HG03060 (cell line): ENCODE measurements at regions not wholly inside any gene's neighbourhood (a gene's known extent, or its start where the extent isn't known, plus 50 kb on each side); places are given as distances from the start of the nearest gene placed in this dataset.

Experiments used
- ATAC-seq: cut with Tn5 transposase; IDR thresholded peaks from one replicate; pipeline ENCODE4 v1.9.1; 2021; ENCODE audit warnings: low read depth, moderate number of reproducible peaks; ENCODE audit not compliant: unreplicated experiment

DNA sequence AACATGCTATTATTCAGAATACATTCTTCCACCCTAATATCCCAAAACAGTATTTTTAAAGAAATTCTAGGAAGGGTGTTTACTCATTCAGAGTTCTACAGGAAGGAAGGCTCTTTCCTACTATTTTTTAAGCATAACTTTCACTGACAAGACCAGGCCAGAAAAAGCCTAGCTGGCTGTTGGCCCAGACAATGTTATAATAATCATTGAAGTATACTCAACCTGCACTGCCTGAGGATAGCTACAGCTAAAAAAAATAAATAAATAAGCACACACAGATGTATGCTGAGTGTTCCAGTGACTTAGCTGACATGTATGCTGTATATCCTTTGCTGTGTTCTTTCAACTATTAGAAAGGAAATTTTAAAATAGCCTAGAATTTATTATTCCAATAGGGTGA is 145.8 kb upstream of the SPRY1 start:
- no peak for ATAC-seq

DNA sequence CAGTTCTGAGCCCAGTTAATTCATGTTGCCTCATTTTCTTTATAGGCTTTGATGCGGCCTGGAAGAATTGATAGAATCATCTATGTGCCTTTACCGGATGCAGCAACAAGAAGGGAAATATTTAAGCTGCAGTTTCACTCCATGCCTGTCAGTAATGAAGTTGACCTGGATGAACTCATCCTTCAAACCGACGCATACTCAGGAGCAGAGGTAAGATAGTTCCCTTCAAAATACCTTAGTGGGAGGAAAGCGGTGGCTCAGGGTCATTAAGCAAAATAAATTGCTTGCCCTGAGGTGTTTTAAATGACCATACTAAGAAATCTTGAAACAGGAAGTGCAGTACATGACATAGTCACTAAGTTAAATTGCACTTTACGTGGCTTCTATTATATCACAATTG is 140.6 kb upstream of the SPRY1 start:
- ATAC-seq = no peak

DNA sequence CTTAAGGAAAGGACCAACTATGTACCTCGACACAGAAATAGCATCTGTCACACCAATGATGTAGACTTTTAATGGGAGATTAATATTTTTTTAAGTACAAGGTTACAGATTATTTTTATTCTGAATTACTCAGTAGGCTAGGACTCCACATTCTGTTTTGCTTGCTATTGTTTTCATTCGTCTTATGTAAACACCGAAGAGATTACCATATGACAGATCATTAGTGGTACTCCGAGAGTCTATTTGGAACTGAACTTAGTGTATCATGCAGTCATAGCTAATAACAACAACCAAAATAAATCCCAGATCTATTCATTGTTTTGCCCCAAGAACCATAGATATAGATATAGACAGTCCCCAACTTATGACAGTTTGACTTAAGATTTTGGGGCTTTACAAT is 139.7 kb upstream of the SPRY1 start:
- no peak for ATAC-seq

DNA sequence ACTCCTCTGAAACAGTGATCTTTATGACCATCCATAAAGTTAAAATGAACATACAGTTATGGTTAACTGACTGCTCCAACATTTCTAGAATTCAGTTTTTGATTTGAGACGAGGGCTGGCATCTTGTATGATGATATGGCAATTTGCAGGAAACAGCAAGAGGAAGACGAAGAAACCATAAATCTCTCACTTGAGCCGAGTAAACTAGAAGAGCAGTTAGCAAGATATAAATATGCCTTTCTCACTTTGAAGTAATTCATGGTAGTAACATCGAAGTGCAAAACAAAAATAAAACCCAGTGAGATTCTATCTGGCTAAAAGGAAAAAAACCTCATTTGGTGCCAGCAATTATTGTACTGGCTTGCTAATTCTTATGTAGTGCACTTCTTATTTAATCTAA is 139.0 kb upstream of the SPRY1 start:
- no peak for ATAC-seq

DNA sequence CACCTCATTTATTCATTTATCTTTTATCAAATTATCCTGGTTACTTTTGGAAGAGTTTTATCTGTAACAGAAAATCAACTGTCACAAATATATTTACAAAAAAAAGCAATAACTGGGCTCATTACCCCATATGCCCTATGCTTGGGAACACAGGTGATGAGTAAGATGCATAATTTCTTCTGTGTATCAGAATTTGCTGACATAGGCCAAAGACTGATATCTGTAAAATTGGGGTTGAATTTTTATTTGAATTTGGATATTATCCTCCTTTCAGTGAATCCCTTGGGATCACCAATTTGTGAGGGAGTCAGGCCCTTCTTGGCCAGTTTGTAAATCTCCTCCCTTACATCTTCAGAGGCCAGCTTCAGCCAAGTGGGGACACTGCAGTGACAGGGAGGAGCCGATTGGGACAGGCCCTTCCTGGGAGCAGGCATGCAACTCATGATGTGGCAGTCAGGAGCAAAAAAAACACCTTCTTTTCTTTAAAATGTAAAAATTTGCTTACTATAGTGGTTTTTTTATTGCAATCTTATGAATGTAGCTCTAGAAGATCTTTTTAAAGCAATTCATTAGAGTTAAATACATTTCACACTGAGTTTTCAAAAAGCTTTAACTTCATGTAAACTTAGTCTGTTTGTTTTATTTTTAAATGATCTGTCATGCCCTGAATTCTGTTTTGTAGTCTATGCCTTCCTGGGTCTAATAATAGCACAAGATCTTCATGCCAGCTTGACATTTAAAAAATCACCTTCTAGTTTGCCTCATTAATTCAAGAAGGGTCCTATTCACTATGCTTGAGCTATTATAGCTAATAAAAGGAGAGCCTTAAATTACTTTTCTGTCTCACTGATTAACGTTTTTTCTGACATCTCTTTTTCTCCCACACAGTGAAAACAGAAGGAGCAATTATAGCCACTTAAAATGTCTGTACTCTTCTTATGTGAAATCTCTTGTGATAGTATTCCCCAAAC is 136.6 kb upstream of the SPRY1 start:
- ATAC-seq = no peak

DNA sequence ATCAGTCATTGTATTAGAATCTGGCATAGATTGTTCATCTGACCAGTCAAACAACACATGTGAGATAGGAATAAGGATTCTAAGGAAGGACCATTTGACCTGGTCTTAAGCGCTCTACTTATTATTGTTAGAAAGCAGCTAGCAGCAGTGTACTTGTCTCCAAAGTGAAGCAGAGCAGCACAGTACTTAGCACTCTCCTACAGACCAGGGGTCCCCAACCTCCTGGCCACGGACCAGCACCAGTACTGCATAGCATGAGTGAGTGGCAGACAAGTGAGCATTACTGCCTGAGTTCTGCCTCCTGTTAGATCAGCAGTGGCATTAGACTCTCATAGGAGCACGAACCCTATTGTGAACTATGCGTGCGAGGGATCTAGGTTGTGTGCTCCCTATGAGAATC is 135.9 kb upstream of the SPRY1 start:
- ATAC-seq = no peak

DNA sequence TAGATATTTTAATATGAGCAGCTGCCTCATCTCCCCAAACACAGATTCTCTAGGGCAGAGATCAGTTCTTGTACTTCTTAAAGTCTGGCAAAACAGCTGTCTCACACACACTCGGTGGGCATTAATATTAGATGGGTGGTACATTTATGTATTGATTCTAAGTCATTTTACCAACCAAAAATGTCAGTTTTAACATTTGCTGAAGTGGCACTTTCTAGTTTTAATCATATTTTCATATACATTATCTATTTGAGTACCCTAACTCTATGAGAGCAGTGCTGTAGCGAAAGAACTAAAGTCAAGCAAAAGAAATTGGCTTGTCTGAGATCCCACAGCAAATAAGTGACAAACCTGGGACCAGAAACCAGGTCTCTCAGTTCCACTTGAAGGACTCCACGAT is 134.5 kb upstream of the SPRY1 start:
- no peak for ATAC-seq

DNA sequence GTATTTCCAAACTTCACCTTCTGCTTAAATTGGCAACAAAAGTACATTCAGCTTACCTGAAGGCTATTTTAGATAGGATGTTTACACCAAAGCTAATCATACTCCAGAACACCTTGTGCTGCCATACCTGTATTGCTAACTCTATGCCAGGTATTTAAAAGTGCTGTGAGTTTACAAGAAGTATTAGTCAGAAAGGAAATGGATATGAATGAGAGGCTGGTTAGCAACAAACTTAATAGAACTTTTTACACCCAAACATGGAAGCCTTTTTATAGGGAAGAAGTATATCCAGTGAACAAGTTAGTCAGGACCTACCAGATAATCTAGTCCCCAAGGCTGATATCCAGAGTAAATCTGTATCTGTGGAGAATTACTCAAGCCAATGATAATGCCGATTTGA is 131.2 kb upstream of the SPRY1 start:
- ATAC-seq = no peak

DNA sequence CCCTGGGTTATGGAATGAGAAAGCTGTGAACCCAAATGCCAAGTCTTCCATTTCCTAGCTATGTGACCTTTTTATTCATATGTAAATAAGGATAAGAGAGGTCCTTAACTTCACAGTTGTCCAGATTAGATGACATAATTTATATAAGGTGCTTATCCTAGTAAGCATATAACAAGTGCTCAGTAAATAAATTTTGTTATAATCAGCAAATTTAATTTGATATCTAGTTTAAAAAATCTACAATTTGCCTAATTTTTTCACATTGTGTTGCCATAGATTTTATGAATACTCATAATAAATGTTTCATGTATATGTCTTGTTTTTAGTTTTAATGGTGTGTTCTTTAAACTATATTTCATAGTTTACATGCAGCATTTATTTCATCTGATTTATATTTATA is 130.4 kb upstream of the SPRY1 start:
- ATAC-seq = no peak

DNA sequence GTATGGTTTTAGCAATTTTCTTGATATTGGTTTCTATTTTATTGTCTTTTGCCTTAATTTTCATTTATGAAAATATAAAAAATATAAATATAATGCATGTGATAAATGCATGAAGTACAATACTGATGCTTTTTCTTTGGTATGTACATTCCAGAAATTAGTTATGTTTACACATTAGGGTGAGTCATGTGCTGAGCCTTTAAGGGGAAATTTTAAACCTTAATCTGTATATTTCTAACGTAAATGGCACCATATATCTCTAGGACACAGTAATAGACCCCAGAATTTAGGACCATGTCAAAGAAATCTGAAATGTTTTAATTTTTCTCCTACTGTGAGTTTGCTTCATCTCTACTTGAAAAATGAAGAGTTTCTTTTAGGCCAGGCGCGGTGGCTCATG is 117.8 kb upstream of the SPRY1 start:
- ATAC-seq = no peak

DNA sequence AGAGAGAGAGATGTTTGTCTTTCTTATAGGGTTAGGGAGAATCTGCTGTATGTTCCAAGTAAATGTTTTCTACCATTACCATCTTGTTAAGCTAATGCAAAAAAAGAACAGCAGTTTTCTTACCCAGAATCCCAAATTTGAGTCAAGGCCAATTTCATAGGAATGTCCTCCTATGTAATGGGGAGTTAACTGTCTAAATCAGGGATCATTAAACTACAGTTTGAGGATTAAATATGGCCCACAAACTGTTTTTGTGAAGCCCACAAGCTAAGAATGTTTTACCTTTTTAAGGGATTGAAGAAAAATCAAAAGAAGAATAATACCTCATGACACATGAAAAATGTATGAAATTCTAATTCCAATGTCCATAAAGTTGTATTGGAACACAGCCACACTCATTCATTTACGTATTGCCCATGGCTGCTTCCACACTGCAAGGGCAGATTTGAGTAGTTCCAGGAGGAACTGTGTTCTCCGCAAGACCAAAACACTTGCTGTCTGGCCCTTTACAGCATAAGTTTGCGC is 113.2 kb upstream of the SPRY1 start:
- no peak for ATAC-seq

DNA sequence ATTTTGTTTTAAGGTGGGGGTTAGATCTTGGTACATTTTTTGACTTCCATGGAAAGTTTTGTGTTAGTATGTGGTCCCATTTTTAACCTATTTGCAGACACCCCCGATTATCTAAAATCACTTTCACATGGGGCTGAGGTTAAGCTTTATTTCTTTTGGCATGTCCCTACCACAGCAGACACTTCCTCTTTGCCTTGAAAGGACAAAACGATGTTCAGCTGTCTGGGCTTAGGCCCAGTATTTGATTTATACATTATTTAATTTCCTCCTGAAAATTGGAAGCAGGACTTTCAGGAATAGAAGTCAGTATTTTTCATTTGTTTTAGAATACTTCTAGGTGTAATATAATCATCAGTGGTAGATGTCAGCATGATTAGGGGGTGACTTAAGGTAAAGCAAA is 112.4 kb upstream of the SPRY1 start:
- ATAC-seq = no peak

DNA sequence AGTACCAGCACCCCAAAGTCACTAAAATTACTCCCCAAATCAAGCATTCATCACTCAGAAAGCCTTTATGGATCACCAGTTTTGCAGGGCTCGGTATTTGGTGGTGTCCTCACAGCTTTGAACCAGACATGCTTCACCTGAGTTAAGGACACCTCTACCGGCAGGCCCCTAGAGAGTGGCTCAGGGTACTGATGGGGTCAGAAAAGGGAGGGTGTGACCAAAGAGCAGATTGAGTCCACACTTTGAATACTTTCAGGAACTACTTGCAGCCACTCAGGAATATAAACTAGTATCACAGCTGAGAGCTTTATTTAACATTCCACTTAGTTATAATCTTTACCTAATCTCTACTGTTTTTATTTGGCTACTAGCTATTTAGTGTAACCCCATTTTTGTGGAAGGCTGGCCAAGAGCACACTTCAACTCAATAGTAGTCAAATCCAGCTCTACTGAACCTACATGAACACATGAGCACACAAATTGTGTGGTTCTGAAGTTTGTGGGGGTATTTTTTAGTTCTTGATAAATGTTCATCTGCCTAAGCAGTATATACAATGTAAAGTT is 109.6 kb upstream of the SPRY1 start:
- ATAC-seq = no peak

DNA sequence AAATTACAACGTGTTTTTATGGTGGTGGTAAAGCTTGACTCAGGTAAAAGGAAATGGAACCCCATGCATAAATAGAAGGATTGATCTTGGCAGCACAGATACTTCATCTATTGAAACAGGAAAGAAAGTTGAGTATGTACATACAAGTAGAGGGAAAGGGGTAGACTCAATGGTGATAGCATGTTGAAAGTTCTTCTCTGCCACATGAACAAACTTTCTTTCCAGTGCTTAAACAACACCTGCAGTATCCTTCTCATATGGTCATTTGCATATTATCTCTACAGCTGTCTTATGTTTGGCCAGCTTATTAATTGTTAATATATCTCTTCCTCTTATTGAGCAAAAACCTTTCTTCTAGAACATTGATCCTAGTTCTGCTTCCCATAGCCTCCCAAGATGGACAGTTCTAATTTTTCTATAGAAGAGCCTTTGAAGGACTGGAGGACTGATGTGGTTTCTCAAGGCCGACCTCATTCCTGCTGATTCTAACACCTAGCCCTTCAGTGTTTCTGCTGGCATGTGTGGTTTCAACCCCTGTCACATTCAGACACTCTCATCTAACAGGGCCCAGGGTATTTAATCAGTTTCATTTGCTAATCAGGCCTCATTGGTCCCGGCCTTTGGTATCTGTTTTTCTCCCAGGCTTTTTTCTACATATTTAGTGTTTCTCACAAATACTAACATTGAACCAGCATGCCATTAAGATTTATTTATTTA is 108.1 kb upstream of the SPRY1 start:
- no peak for ATAC-seq

DNA sequence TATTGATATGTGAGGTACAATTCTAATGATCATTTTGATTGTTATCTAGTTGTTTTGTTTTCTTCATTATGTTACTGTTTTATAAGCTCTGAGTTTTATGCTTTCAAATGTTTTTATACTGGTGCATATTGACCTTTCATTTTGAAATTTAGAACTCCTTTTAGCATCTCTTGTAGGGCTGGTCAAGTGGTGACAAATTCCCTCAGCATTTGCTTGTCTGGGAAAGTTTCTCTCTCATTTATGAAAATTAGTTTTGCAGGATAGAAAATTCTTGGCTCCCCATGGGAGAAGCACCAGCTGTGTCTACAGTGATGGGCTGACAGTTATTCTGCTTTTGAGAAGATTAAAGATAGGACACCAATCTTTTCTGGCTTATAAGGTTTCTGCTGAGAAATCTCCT is 105.3 kb upstream of the SPRY1 start:
- ATAC-seq = no peak

DNA sequence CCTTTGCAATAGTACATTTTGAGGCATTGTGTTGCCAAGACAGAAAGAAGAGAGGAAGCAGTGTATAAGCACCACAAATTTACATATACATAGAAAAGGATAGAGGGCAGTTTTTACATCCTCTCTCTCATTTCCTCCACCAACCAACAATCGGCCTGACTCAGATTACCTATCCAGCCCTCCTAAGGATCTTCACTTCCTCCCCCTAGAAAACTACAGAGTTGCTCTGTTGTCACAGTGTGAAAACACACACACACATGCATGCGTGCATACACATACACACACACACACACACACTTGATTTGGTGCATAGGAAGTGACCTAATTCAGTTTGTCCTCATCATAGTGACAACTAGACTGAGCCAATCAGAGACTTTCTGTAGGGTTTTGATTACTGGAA is 98.8 kb upstream of the SPRY1 start:
- ATAC-seq = no peak

DNA sequence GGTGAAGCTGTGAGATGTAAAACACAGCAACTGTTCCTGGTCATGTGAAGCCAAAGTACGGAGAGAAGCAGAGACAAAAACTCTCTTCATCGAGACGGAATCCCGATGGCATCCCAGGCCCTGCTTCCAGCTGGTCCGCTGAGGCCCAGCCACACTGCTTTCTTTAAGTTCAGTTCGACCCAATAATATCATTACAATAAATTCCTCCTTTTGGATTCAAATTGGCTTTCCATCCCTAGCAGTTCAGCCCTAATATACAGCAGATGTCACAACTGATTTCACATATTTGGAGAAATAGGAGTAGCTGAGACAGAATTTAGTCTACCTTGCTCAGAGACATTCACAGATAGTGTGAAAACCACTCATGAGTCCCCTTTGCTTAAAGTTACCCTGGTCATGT is 98.3 kb upstream of the SPRY1 start:
- ATAC-seq = no peak

DNA sequence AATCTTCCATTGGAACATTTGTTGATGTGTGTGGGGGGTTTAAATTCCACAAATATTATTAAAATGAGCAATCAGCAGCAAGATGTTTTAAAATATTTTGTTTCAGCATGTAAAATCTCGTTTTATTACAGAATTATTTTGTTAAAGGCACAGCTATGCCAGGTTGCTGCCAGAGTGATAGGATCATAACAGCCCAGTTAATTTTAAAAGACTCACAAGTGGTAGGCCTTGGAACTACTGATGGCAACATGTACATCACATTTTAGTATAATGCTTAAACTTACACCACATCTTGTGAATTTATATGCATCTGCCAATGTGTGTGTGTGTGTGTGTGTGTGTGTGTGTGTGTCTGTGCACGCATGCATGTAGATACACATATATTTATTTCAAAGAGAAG is 97.8 kb upstream of the SPRY1 start:
- no peak for ATAC-seq

DNA sequence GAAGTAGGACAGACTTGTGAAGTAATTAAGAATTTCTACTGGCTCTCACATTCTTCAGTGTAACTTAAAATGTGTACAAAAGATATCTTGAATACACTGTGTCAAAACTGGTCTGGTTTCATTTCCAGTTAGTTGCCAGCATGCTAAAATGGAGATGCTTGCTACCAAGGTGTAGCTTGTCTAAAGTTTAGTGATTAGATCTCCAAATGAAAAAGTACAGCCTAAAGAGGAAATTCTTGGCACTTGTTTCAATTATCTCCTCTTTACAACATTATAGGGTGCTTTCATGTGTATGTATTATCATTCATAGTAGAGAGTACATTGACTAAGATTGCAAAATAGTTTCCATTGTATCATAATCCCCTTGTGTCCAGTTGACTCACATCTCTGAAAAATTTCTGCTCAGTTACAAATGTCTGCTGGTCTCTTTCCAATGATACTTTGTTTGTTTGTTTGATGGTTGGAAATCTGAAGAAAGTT is 97.3 kb upstream of the SPRY1 start:
- no peak for ATAC-seq

DNA sequence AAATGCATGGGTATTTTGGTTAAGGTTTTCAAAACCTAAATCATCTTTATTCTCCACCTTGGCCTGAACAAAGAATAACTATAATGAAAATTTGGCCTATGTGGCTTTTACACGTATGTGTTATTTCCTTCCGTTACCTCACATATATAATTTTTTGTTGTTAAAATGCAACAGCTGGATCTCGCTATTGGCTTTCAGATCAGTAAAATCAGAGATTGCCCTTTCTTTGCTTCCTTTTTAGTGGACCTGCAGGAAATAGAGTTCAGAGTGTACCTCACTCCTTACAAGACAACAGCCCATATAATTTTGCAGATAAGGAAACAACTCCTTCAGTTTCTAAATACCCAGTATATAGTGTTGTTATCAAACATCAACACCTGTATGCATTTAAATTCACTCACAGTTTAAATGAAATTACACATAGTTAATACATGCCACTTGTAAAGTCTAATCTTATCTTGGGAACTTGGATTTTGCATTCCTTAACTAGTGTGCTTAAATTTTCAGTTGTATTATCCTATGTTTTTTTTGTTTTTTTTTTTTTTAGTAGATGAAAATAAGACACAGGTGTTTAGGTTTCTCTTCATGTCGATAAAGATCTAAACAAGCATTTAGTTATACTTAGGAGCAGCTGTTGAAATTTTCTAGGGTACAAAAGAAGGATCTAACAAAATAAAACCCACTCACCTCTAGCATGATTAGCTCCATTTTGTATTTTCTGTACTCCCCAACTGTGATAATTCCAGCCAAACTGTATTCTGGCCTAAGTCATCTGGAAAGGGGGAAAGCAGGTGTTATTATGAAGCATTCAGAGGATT is 96.2 kb upstream of the SPRY1 start:
- no peak for ATAC-seq
